Ishikawa (cell line): ENCODE measurements at regions not wholly inside any gene's neighbourhood (a gene's known extent, or its start where the extent isn't known, plus 50 kb on each side); places are given as distances from the start of the nearest gene placed in this dataset.

Experiments used
- CEBPB ChIP-seq: IDR thresholded peaks from 2 replicates; pipeline ENCODE4 v1.6.1; 2012
- CREB1 ChIP-seq: IDR thresholded peaks from 2 replicates; pipeline ENCODE4 v1.6.1; 2012; ENCODE audit warnings: low read depth
- EGR1 ChIP-seq: IDR thresholded peaks from 2 replicates; pipeline ENCODE4 v1.6.1; 2012
- EP300 ChIP-seq: IDR thresholded peaks from 2 replicates; pipeline ENCODE4 v1.6.1; 2012; ENCODE audit warnings: borderline replicate concordance
- FOXM1 ChIP-seq: IDR thresholded peaks from 2 replicates; pipeline ENCODE4 v1.6.1; 2012; ENCODE audit warnings: low read depth, borderline replicate concordance
- MAX ChIP-seq: IDR thresholded peaks from 2 replicates; pipeline ENCODE4 v1.6.1; 2012
- NFIC ChIP-seq: IDR thresholded peaks from 2 replicates; pipeline ENCODE4 v1.6.1; 2012
- RAD21 ChIP-seq: IDR thresholded peaks from 2 replicates; pipeline ENCODE4 v1.6.1; 2012; ENCODE audit warnings: low read depth
- REST ChIP-seq: IDR thresholded peaks from 2 replicates; pipeline ENCODE4 v1.6.1; 2012; ENCODE audit warnings: low read depth, mild to moderate bottlenecking
- TAF1 ChIP-seq: IDR thresholded peaks from 2 replicates; pipeline ENCODE4 v1.6.1; 2012; ENCODE audit warnings: low read depth, mild to moderate bottlenecking
- TCF12 ChIP-seq: IDR thresholded peaks from 2 replicates; pipeline ENCODE4 v1.6.1; 2012; ENCODE audit warnings: low read depth
- TEAD4 ChIP-seq: IDR thresholded peaks from 2 replicates; pipeline ENCODE4 v1.6.1; 2012
- USF1 ChIP-seq: IDR thresholded peaks from 2 replicates; pipeline ENCODE4 v1.6.1; 2012
- YY1 ChIP-seq: IDR thresholded peaks from 2 replicates; pipeline ENCODE4 v1.6.1; 2012; ENCODE audit warnings: low read depth
- ZBTB7A ChIP-seq: IDR thresholded peaks from 2 replicates; pipeline ENCODE4 v1.6.1; 2012; ENCODE audit warnings: low read depth

GRCh38 chr11:112652786-112653390 lies 308.3 kb upstream of the NCAM1 start:
- no peak for TF ChIP-seq REST
- TF ChIP-seq RAD21: no peak
- no peak for TF ChIP-seq TAF1
- no peak for TF ChIP-seq FOXM1

- no peak for TF ChIP-seq USF1
- TF ChIP-seq REST: no peak
- TF ChIP-seq CREB1: no peak
- TF ChIP-seq ZBTB7A: no peak
- TF ChIP-seq TAF1: no peak
- TF ChIP-seq EGR1: no peak
- no peak for TF ChIP-seq TEAD4
- TF ChIP-seq EP300: no peak
- no peak for TF ChIP-seq MAX
- no peak for TF ChIP-seq YY1
- no peak for TF ChIP-seq NFIC
- TF ChIP-seq FOXM1: no peak
Observed at GRCh38 chr11:112655371-112655770, 305.8 kb upstream of the NCAM1 start.

GRCh38 chr11:112656772-112657428 lies 304.3 kb upstream of the NCAM1 start:
- no peak for TF ChIP-seq TEAD4
- TF ChIP-seq CREB1: no peak
- no peak for TF ChIP-seq ZBTB7A
- no peak for TF ChIP-seq RAD21
- TF ChIP-seq TAF1: no peak
- TF ChIP-seq FOXM1: no peak
- no peak for TF ChIP-seq EGR1

GRCh38 chr11:112658431-112658878 lies 302.8 kb upstream of the NCAM1 start:
- no peak for TF ChIP-seq TCF12
- TF ChIP-seq RAD21: no peak
- no peak for TF ChIP-seq EGR1
- TF ChIP-seq FOXM1: no peak
- TF ChIP-seq REST: no peak
- TF ChIP-seq TEAD4: no peak
- no peak for TF ChIP-seq NFIC
- no peak for TF ChIP-seq CREB1
- TF ChIP-seq ZBTB7A: no peak
- no peak for TF ChIP-seq TAF1
- TF ChIP-seq MAX: no peak
- no peak for TF ChIP-seq CEBPB
- TF ChIP-seq EP300: no peak
- TF ChIP-seq YY1: no peak

- TF ChIP-seq EGR1 (no peak), REST (no peak), YY1 (no peak), FOXM1 (no peak), MAX (no peak), CREB1 (no peak), TAF1 (no peak)
Observed at GRCh38 chr11:112661146-112661545, 300.1 kb upstream of the NCAM1 start.
